Islet precursor cell (in vitro differentiated cells): ENCODE measurements at regions not wholly inside any gene's neighbourhood (a gene's known extent, or its start where the extent isn't known, plus 50 kb on each side); places are given as distances from the start of the nearest gene placed in this dataset.
A peak's percentile ranks its signal among the peaks of the same experiment; 100 is the strongest.

ENCODE experiments used
- DNase-seq: peaks from one replicate; pipeline ENCODE4 v3.0.0-alpha.2; 2018

DNA sequence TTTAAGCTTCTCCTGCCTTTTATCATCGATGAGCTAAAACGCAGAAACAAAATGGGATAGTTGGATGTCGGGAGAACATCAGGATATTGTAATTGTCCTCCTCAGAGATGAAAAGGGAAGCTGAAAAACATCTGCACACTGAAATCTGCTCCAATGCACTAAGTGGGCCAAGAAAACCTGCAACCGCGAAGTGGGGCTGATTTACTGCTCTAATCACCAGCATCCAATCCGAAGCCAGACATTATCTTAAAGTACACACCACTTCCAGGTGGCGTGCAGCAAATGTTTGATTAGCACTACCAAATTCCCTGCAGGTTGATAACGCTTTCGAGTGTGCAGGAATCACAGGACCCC is 230.3 kb upstream of the SLC14A2 start:
- no peak for DNase-seq

DNA sequence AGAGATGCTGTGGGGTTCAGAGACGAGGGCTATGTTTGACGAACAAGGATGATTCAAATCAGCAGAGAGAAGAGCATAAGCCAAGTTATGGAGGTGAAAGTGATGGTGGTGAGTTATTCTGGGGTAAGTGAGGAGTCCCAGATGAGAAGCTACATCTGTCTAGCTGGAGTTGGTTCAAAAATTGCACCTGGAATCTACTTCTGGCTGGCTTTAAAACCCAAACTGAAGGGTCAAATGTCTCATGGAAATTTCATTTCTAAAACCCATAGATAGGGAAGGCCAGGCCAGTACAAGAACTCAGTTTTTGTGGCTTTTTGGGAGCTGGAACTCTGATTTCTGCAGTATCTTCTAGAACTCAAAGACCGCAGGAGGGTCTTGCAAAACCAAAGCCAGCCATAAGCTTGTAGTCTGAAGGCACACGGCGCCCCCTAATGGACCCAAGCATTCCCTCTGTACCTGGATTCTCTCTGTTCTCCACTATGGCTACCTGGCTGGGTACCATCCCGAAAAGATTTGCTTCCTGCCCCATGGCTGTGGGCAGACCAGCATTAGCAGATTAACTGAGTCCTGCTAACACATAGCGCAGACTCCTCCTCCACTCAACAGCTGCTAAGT is 229.1 kb upstream of the SLC14A2 start:
- DNase-seq: peak; percentile 71

DNA sequence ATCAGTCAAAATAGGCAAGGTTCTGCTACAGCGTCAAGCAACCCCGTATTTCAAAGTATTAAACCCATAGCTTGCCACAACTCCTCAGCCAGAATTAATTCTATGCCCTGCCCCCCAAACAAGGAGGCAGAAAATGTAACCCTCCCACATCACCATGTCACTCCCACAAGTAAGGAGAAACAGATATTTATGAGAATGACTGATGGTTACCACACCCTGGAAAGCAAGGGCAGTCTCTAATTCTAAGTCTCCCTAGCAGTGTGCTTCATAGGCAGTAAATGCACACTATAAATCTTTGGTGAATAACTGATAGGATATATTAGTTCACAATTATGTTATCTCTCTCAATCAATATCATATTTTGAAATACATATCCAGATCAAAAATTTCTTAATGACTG is 228.0 kb upstream of the SLC14A2 start:
- no peak for DNase-seq

DNA sequence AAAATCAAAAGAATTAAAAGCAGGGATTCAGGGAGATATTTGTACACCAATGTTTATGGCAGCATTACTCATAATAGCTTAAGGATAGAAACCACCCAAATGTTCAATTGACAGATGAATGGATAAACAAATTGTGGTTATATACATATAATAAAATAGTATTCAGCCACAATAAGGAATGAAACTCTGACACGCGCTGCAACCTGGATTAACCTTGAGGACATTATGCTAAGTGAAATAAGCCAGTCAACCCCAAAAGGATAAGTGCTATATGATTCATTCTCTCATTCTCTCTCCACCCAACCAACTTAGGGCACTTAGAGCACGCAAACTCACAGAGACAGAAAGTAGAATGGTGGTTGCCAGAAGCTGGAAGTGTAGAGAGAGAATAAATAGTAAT is 216.8 kb upstream of the SLC14A2 start:
- no peak for DNase-seq

DNA sequence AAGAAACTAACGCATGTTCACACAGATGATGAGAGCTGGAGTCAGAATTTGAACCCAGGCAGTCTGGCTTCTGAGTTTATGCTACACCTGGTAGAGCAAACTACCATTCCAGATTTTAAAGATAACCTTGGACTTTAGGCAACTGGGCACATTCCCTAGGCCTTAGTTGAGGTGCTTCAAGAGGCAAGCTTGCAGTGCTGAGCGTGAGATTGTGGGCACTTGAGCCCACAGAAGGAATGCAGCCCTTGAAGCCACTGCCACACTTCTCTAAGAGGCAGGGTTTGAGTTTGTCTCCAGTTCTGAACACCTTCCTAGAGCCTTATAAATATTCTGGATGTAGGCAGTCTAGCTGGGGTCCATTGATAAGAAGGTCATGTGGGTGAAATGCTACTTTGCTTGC is 216.1 kb upstream of the SLC14A2 start:
- no peak for DNase-seq

DNA sequence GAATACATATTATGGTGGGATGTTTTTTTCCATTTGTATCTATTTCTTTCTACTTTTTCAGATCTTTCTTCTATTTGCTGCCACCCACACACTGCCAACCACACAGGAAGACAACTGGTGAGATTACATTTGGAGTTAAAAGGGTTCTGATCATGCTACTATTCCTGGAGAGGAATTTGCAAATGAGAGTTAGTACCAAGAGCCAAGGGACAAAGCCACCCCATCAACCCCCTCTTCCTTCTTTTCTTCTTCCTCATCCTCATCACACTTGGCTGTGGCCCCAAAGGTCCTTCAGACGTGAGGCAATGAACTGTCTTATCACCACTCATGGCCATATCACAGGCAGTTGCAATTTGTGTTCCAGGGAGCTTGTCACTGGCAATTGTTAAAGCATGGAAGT is 215.6 kb upstream of the SLC14A2 start:
- DNase-seq: no peak

DNA sequence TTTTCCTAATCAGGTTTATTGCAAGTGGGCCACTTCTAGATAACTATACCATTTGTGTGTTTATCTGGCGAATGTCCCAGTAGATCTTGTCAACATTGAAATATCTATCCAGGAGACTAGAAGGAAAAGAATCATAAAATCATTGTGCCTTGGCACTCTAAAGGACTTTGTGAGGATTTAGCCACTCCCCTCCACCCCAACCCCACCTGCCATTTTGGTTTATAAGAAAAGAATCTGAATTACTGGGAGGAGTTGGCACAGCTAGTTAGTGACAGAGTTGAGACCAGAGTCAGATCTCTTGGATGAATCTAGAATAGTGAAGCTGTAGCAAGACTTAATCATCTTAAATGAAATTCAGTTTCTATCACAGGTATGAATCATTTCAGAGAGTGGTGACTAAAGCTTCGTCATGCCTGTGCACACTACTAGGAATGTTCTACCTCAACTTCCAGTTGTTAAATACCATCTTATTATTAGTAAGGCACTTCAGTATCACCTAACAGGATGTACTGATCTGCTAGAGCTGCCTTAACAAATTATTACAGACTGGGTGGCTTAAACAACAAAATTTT is 212.7 kb upstream of the SLC14A2 start:
- DNase-seq: no peak

DNA sequence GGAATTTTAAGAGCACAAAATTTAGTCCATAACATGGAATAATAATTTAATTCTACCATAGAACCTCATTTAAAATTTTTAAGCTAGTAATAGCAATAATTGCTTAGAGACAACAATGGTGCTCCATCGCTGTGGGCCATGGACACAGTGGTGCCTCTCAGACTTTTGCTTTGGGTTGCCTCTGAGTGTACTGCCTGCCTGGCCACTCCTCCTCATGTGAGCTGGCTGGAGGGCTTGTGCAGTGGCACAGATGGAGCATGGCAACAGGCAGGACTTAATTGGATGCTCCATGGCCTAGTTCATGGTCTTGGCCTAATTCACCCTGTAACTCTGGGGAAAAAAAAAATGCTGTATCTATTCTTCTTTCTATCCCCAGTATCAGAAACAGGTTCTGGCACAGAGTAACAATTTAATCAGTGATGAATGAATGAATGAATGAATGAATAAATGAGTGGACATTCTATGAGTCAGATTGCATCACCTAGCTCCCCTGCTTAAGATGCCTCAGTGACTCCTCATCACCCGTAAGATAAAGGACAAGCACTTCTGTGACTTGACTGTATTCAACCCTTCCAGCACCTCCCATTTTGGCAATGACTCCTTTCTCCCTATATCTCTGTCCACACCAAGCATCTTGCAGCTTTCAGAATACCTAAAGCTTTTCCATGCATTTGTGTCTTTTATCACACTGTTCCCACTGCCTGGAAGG is 211.8 kb upstream of the SLC14A2 start:
- no peak for DNase-seq

DNA sequence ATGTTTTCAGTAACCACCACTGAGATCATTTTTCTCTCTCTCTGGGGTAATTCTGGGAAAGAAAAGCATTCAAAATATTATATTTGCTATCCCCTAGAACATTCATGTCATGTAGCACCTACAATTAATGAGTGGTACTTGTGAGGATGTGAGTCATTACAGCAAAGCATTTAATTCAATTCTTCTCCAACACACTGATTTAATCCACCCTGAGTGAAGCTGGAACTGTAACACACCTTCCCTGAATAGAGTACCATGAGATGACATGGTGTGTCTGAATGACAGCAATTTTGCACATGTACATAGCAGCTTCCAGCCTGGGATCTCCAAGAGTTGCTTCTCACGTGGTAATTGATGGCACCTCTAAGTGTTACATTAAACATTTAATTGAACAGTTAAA is 207.1 kb upstream of the SLC14A2 start:
- DNase-seq: no peak

DNA sequence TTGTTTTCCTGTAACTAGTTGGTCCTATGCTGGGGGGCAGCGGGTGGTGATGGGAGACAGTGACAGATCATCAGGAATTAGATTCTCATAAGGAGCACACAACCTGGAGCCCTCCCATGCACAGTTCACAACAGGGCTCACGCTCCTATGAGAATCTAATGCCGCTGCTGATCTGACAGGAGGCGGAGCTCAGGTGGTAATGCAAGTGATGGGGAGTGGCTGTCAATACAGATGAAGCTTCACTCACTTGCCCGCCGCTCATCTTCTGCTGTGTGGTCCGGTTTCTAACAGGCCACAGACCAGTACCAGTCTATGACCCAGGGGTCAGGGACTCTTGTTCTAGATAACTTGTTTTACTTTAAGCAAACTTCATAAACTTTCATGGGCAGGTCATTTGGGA is 205.3 kb upstream of the SLC14A2 start:
- DNase-seq: no peak

DNA sequence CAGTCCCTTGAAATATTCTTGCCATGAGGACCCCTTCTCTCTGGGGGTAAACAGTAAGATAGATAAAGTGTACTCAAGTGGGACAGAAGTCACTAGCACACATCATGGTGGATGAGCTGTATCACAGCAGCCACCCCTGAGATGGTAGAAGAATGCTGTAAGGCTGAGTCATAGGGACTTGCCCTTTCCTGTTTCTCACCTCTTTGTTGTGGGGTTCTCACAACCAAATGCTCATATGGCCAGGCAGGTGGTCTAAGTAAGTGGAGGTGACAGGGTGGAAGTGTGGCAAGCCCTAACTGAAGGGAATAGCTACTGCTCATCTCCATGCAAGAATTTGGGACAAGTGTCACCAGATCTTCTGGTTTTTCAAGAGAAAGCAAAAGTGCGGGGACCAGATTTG is 202.7 kb upstream of the SLC14A2 start:
- DNase-seq: no peak

DNA sequence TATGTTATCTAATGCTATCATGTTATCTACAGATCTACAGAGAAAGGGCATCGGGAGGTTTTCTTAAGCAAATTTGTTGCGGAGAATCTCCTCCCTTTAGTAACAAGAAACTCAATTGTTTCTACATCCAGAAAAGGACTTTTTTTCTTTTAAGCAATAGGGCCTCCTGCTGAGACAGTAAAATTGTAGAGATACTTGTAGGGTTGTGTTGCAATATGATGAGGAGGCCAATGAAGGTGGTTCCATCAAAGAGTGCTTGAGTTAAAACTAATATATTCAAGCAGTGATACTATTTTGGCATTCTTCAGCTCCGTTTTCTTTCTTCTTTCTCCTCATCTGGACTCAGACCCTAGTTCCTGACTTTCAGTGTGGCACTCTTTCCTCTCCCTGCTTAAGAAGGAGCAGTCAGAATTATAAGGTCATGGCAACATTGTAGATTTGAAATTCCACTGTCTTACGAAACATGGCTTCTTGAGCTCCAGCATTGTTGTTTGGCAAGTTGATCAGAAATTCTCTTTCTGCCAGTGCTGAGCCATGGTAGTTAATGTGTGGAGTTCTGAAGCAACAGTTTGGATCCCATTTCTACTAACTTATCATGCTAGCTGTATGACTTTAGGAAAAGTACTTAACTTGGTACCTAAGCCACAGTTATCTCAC is 202.0 kb upstream of the SLC14A2 start:
- DNase-seq: no peak

DNA sequence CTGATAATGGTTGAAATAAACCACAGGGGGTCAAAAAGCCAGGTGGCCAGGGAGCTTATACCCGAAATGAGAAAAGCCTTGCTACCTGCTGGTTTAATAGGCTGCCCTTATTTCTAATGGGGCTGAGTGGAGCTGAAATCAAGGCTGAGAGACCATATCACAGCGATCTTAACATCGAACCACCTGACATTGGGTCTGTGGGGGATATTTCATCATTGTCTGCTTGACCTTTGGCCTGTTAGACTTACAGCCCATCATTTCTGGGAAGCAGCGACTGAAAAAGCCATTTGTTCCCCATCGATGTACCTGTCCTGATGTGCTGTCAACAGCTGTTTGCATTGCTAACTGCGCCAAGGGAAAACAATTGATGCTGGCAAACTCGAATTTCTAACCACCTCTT is 199.7 kb upstream of the SLC14A2 start:
- DNase-seq: no peak

DNA sequence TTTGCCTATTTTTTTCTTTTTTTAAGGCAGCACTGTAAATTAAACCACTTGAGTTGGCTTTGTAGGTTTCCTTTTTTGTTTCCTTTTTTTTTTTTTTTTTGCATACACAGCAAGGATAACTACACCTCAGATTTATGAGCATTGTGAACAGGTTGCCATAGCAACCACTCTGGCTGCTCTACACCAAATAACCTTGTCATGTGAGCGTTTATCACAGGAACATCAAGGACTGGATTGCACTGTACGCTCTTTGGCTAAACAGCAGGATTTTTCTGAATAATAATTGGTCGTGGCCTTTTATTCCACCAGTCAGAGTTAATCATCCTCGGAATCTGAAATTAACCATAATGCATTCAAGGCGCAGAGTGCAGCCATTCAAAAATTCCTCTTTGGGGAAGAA is 199.1 kb upstream of the SLC14A2 start:
- DNase-seq: no peak

DNA sequence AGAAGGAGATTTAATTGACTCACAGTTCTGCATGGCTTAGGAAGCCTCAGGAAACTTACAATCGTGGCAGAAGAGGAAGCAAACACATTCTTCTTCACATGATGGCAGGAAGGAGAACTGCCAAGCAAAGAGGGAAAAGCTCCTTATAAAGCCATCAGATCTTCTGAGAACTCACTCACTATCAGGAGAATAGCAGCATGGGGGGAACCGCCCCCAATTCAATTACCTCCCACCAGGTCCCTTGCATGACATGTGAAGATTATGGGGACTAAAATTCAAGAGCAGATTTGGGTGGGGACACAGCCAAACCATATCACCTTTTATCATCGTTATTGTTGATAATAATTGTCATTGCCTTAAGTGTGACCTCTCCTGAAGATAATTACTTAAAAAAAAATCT is 197.9 kb upstream of the SLC14A2 start:
- DNase-seq: no peak

DNA sequence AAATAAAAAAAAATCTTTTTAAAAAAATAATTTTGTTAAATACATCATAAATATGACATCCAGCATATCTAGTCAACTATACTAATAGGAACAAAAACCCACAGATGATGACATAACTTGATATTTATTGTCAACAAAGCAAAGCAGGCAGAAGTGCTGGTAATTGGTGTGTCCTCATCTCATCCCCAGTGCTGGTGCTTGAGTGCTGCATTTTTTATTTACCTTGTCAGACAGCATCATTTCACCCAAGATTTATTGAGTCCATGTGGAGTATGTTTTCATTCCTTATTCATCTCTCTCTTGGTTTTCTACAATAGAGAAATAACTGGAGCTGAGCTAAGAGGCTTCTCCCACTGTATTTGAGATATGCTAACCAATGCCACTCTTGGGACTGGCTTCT is 191.6 kb upstream of the SLC14A2 start:
- DNase-seq: no peak

DNA sequence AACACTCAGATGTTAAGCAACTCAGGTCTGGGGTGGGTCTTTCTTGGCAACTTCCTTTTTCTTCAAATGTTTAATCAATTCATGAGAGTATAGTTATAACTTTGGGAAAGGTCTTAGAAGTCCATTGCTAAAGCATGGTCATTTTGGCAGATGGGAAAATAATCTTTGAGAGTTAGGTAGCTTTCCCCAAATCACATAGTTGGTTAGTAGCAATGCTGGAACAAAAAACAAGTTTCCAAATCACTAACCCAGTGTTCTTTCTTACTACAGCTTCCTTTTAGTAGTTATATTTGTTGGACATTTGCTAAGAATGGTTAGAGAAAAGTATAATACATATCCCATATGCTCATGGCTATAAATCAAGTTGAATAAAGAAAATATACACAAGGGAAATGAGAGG is 185.2 kb upstream of the SLC14A2 start:
- no peak for DNase-seq

DNA sequence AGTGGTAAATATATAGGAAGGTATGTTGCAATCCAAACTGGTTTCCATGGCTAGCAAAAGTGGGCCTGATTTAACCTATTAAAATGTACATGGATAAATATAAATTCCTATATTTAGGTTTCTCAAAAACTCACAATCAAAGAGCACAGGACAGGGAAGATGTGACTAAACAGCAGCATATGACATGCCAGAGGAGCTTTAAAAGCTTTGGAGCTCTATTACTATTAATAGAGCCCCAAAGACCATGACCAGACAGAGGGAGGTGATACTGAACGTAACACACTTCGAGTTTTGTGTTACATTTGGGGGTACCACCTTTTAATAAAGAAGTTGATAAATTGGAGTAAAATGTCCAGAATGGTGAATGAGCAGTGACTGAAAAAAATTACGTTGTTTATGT is 179.5 kb upstream of the SLC14A2 start:
- no peak for DNase-seq

DNA sequence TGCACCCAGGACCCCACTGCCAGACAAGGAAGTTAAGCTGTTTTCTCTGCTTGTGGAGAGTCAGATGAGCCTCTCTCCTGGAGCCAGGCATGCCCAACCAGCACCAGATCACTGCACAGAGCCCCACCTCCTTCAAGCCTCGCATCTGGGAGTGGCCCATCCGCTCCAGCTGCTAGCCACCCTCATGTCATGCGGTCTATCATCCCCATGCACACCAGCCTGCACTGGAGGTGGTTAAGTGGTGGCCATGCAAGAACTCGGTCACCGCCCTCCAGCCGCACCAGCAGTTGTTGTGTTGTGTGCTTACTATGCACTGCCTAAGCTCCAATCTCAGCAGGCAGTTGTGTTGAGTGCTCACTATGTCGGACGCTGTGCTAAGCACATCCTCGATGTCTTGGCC is 177.9 kb upstream of the SLC14A2 start:
- no peak for DNase-seq

DNA sequence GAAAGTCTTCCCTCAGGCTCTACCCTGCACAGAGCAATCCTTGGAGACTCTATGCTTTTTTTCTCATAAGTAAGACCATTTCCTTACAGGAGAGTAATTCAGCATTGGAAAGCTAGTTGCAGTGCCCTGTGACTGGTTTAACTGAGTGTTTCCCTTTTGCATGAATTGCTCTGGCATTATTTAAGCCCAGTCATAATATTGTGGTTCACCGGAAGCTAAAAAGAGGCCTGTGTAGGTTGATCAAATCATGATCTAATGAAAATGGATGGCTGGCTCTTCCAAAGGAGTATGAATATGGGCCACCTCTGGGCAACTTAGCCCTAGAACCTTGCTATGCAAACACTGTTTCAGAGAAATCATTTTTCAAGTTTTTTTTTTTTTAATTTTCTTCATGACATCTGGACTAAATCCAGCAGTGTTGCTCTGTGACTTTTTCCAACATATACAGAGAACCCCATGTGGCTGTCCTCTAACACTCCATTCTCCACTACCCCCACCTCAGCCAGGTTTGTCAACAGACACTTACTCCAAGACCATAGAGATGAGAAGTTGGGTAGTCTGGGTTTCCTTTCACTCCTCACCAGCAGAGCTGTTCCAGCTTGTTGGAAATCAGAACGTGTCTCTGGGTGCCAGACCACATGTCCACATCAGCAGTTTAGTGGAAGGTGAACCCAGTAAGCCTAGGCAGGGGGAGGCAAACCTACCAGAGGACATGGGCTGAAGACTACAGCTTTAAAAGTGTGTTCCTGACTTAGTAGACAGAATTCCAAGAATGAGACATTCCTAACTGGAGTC is 175.2 kb upstream of the SLC14A2 start:
- DNase-seq: no peak

DNA sequence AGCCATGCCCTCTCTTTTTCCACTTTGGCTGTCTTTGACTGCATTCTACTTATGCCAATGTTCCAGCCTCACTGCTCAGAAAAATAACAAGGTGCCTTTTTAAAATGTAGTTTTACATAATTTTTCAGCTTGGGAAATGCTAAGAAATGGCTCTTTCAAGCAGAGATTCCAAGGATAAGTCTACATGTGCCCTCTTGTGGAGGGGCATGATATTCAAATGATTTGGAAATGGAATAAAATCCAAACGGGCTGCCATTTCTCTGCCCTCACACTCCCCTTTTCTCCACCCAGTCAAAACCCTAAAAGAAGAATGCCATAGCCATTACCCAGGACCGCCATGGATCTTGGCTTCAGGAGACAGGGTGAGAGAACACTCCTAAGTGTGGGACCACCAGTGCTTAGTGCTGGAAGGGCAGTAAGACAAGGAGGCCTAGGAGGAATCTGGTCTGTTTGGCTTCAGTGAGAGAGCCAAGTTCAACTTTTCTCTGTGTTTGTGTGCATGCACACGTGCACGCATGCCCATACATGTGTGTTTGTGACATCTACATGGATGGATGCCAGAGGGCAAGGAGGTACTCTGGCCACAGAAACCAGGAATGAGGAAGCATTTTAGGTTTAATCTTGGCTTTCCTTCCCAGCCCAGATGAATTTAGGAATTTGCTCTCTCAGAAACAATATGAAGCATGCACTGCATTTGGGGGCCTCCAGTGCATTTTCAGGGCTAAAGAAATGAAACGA is 174.0 kb upstream of the SLC14A2 start:
- no peak for DNase-seq

DNA sequence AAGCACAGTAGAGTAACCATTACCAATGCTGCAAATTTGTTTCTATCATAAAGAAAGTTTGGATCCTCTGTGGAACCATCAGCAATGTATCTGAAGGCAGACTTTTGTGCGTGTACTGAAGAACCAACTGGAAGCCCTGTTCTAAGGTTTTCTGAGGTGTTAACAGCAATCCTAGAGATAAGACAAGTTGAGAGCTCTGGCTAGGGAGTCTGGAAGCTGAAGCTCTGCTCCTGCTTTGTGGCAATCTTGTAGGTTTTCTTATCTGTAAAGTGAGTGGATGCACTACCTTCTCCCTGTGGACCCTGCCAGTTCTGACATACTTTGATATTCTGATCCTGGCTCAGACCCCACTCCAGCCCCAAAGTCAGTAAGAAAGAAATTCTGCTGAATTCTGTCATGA is 171.2 kb upstream of the SLC14A2 start:
- no peak for DNase-seq
